Suppressor macrophage treated with lipopolysaccharide for 4 hours (primary cell): ENCODE measurements at regions not wholly inside any gene's neighbourhood (a gene's known extent, or its start where the extent isn't known, plus 50 kb on each side); places are given as distances from the start of the nearest gene placed in this dataset.

Source experiments
- DNase-seq: peaks from one replicate; pipeline ENCODE4 v3.0.0-alpha.2; 2020

GRCh38 chr16:59259074-59259949 is 525.2 kb upstream of the GOT2 start:
- peak; percentile 72 for DNase-seq

GRCh38 chr16:59252317-59252716 is 518.2 kb upstream of the GOT2 start:
- no peak for DNase-seq

- no peak for DNase-seq
Measured at GRCh38 chr16:59249011-59249410, 514.9 kb upstream of the GOT2 start.

- no peak for DNase-seq
Measured at GRCh38 chr16:59242556-59242955, 508.4 kb upstream of the GOT2 start.

- peak; percentile 15 for DNase-seq
Measured at GRCh38 chr16:59238246-59238645, 504.1 kb upstream of the GOT2 start.

GRCh38 chr16:59236804-59237458 is 502.8 kb upstream of the GOT2 start:
- DNase-seq: no peak

- DNase-seq: no peak
Measured at GRCh38 chr16:59224401-59224800, 490.3 kb upstream of the GOT2 start.

GRCh38 chr16:59220011-59220410 is 485.9 kb upstream of the GOT2 start:
- DNase-seq: no peak

GRCh38 chr16:59216291-59216690 is 482.2 kb upstream of the GOT2 start:
- no peak for DNase-seq

- DNase-seq: no peak
Measured at GRCh38 chr16:59214455-59214854, 480.3 kb upstream of the GOT2 start.

GRCh38 chr16:59213952-59214351 is 479.8 kb upstream of the GOT2 start:
- no peak for DNase-seq

GRCh38 chr16:59212492-59213024 is 478.4 kb upstream of the GOT2 start:
- DNase-seq: no peak

GRCh38 chr16:59210955-59211541 is 476.9 kb upstream of the GOT2 start:
- DNase-seq: no peak

GRCh38 chr16:59205403-59205802 is 471.3 kb upstream of the GOT2 start:
- no peak for DNase-seq

- DNase-seq: no peak
Measured at GRCh38 chr16:59204589-59204988, 470.5 kb upstream of the GOT2 start.

- DNase-seq: no peak
Measured at GRCh38 chr16:59202233-59202862, 468.2 kb upstream of the GOT2 start.

GRCh38 chr16:59201821-59202220 is 467.7 kb upstream of the GOT2 start:
- DNase-seq: no peak

- no peak for DNase-seq
Measured at GRCh38 chr16:59201160-59201559, 467.0 kb upstream of the GOT2 start.

GRCh38 chr16:59198487-59198886 is 464.4 kb upstream of the GOT2 start:
- DNase-seq: no peak

GRCh38 chr16:59195242-59195641 is 461.1 kb upstream of the GOT2 start:
- DNase-seq: no peak

- DNase-seq: no peak
Measured at GRCh38 chr16:59193637-59194036, 459.5 kb upstream of the GOT2 start.

GRCh38 chr16:59192551-59193199 is 458.6 kb upstream of the GOT2 start:
- peak; percentile 49 for DNase-seq

- no peak for DNase-seq
Measured at GRCh38 chr16:59190731-59191130, 456.6 kb upstream of the GOT2 start.
